C4-2B (cell line): ENCODE measurements at regions not wholly inside any gene's neighbourhood (a gene's known extent, or its start where the extent isn't known, plus 50 kb on each side); places are given as distances from the start of the nearest gene placed in this dataset.

ENCODE experiments used
- ZFX ChIP-seq: fragments of 450-650 bp; IDR thresholded peaks from 2 replicates; pipeline ENCODE4 v1.6.1; 2017
- TF ChIP-seq, protein P1 (sequence below): fragments of 450-650 bp; conservative IDR thresholded peaks from 2 replicates; pipeline ENCODE4 v1.5.1; 2017; ENCODE audit warnings: mild to moderate bottlenecking

DNA sequence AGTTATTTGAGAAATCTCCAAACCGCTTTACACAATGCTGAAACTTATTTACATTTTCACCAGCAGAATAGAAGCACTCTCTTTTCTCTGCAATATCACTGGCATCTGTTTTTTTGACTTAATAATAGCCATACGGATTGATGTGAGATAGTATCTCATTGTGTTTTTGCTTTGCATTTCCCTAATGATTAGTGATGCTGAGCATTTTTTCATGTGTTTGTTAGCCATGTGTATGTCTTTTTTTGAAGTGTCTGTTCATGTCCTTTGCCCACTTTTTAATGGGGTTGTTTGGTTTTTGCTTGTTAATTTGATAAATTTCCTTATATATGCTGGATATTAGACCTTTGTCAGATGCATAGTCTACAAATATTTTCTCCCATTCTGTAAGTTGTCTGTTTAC lies 73.6 kb downstream of the FBXO5 start:
- TF ChIP-seq, protein P1, sequence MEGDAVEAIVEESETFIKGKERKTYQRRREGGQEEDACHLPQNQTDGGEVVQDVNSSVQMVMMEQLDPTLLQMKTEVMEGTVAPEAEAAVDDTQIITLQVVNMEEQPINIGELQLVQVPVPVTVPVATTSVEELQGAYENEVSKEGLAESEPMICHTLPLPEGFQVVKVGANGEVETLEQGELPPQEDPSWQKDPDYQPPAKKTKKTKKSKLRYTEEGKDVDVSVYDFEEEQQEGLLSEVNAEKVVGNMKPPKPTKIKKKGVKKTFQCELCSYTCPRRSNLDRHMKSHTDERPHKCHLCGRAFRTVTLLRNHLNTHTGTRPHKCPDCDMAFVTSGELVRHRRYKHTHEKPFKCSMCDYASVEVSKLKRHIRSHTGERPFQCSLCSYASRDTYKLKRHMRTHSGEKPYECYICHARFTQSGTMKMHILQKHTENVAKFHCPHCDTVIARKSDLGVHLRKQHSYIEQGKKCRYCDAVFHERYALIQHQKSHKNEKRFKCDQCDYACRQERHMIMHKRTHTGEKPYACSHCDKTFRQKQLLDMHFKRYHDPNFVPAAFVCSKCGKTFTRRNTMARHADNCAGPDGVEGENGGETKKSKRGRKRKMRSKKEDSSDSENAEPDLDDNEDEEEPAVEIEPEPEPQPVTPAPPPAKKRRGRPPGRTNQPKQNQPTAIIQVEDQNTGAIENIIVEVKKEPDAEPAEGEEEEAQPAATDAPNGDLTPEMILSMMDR, result no peak
- TF ChIP-seq ZFX, result no peak
